Activated CD8-positive, alpha-beta T cell treated with anti-CD3 and anti-CD28 coated beads for 36 hours (primary cell): ENCODE measurements at regions not wholly inside any gene's neighbourhood (a gene's known extent, or its start where the extent isn't known, plus 50 kb on each side); places are given as distances from the start of the nearest gene placed in this dataset.

Experiments used
- ATAC-seq: fragments of 200-7000 bp; cut with Tn5 transposase; one replicate; pipeline ENCODE4 v1.10.0; 2021; ENCODE audit warnings: mild to moderate bottlenecking, moderate library complexity
- CTCF ChIA-PET: fragments of 350-600 bp; sonication (Branson Sonifier 250); formaldehyde crosslinking; loops from one replicate; lab custom pipeline; 2021; ENCODE audit warnings: antibody characterized with exemption; lab: Charles Lee
- POLR2A ChIA-PET: fragments of 350-600 bp; sonication (Branson Sonifier 250); formaldehyde crosslinking; loops from one replicate; lab custom pipeline; 2021; ENCODE audit warnings: antibody characterized with exemption; lab: Charles Lee
- DNase-seq: peaks from one replicate; pipeline ENCODE4 v3.0.0-alpha.2; 2020
- H3K27ac Mint-ChIP-seq: one replicate; pipeline ENCODE4 v1.8.0; 2021; ENCODE audit warnings: mild to moderate bottlenecking, mixed read lengths
- H3K27me3 Mint-ChIP-seq: one replicate; pipeline ENCODE4 v1.8.0; 2021; ENCODE audit warnings: mixed read lengths
- H3K36me3 Mint-ChIP-seq: one replicate; pipeline ENCODE4 v1.8.0; 2021; ENCODE audit warnings: low read depth, mixed read lengths
- H3K4me1 Mint-ChIP-seq: one replicate; pipeline ENCODE4 v1.8.0; 2021; ENCODE audit warnings: low read depth, mixed read lengths
- H3K4me3 Mint-ChIP-seq: one replicate; pipeline ENCODE4 v1.8.0; 2021; ENCODE audit warnings: mild to moderate bottlenecking, moderate library complexity, mixed read lengths
- H3K9me3 Mint-ChIP-seq: one replicate; pipeline ENCODE4 v1.8.0; 2021; ENCODE audit warnings: mixed read lengths
- CTCF ChIP-seq: fragments of 200-600 bp; IDR thresholded peaks from one replicate; pipeline ENCODE4 v1.8.0; 2022; ENCODE audit warnings: antibody characterized with exemption, mild to moderate bottlenecking
- intact Hi-C: fragments of 100-400 bp; cut with micrococcal nuclease; formaldehyde crosslinking; loops from one replicate; pipeline ENCODE4 v1.10.0; 2022

- H3K4me3 Mint-ChIP-seq: no peak overlapping the region
- no peaks in the 10 kb centered on the region for H3K4me1 Mint-ChIP-seq
Measured at GRCh38 chr16:63689068-63689467, 1432.8 kb downstream of the CDH11 start.

GRCh38 chr16:63684149-63685101 lies 1437.4 kb downstream of the CDH11 start:
- H3K36me3 Mint-ChIP-seq: no peaks in the 10 kb centered on the region
- intact Hi-C loops: no loop called here
- no peak overlapping the region for H3K4me3 Mint-ChIP-seq
- H3K4me1 Mint-ChIP-seq: no peaks in the 10 kb centered on the region
- no peak overlapping the region for H3K27ac Mint-ChIP-seq
- ATAC-seq (no peak), DNase-seq (no peak)
- H3K27me3 Mint-ChIP-seq: no peaks in the 10 kb centered on the region
- ChIA-PET POLR2A (interaction anchor here (0.7 kb wide), 1 partner anchor 26 kb away, joined by 3 read pairs; no protein-coding TSS in a partner anchor), CTCF (no interaction called here)
- peaks cover 14% of the 10 kb centered on the region for H3K9me3 Mint-ChIP-seq
- TF ChIP-seq CTCF: no peak

More at GRCh38 chr16:63689068-63689467, 1432.8 kb downstream of the CDH11 start:
- intact Hi-C loops: no loop called here
- Mint-ChIP-seq H3K9me3 (peaks cover 20% of the 10 kb centered on the region), H3K27ac (no peak overlapping the region), H3K36me3 (no peaks in the 10 kb centered on the region), H3K27me3 (no peaks in the 10 kb centered on the region)
- no peak for TF ChIP-seq CTCF
- CTCF ChIA-PET: no interaction called here
- POLR2A ChIA-PET: no interaction called here
- DNase-seq (no peak), ATAC-seq (no peak)

DNA sequence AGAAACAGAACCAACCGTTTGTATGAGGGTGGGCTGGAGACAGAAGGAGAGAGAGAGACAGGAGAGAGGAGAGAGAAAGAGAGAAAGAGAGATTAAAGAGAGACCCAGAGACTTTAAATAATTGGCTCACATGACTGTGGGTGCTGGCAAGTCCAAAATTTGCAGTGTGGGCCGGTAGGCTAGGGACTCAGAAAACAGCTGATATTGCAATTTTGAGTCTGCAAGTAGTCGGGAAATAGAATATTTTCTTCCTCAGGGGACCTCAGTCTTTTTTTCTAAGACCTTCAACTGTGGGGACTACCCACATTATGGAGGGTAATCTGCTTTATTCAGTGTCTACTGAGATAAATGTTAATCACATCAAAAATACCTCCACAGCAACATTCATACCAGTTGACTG lies 1439.0 kb downstream of the CDH11 start:
- ChIA-PET CTCF (no interaction called here), POLR2A (no interaction called here)
- Mint-ChIP-seq H3K4me3 (no peak overlapping the region), H3K9me3 (peaks cover 8% of the 10 kb centered on the region), H3K36me3 (no peaks in the 10 kb centered on the region), H3K27me3 (no peaks in the 10 kb centered on the region), H3K27ac (no peak overlapping the region), H3K4me1 (no peaks in the 10 kb centered on the region)
- intact Hi-C loops: no loop called here
- TF ChIP-seq CTCF: no peak
- ATAC-seq (no peak), DNase-seq (no peak)

DNA sequence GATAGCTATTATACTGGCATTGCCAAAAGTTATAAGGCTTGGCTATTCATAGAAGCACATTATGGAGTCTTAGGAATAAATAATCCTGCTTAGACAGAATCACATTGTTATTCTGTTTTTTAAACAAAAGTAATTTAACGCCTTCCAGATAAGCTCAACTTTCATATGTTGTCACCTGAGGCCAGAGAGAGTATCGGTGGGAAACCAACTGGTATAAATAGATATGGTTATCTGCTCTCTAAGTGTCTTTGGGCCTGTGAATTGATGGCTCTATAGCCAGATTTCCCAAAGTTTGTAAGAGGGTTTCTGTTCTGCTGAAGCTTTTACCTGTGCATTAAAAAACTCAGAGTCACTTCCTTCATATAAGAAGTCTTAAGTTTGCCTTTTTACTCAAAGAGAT lies 1449.4 kb downstream of the CDH11 start:
- Mint-ChIP-seq H3K27ac (no peak overlapping the region), H3K4me3 (no peak overlapping the region), H3K9me3 (peaks cover 16% of the 10 kb centered on the region), H3K27me3 (no peaks in the 10 kb centered on the region), H3K4me1 (no peaks in the 10 kb centered on the region), H3K36me3 (no peaks in the 10 kb centered on the region)
- DNase-seq (no peak), ATAC-seq (no peak)
- TF ChIP-seq CTCF: no peak
- ChIA-PET CTCF (interaction anchor here (0.9 kb wide), 1 partner anchor 90 kb away, joined by 3 read pairs; no protein-coding TSS in a partner anchor), POLR2A (no interaction called here)
- intact Hi-C loops: no loop called here

GRCh38 chr16:63663155-63663554 lies 1458.7 kb downstream of the CDH11 start:
- Mint-ChIP-seq H3K36me3 (no peaks in the 10 kb centered on the region), H3K27me3 (no peaks in the 10 kb centered on the region), H3K27ac (no peak overlapping the region), H3K4me3 (no peak overlapping the region), H3K9me3 (peaks cover 14% of the 10 kb centered on the region), H3K4me1 (no peaks in the 10 kb centered on the region)
- CTCF ChIA-PET: no interaction called here
- DNase-seq (no peak), ATAC-seq (no peak)
- TF ChIP-seq CTCF: no peak
- intact Hi-C loops: no loop called here
- POLR2A ChIA-PET: no interaction called here
